ENCODE measurements at regions not wholly inside any gene's neighbourhood (a gene's known extent, or its start where the extent isn't known, plus 50 kb on each side); places are given as distances from the start of the nearest gene placed in this dataset.

GRCh38 chr5:57862942-57863341, 380.3 kb upstream of the ACTBL2 start:
- H3K4me3 Mint-ChIP-seq (ENCODE audit: unreplicated experiment): no peak overlapping the region
- TF ChIP-seq CTCF (IDR thresholded peaks at IDR 0.05; ENCODE audit: partially characterized antibody, unreplicated experiment): no peak
- no peaks in the 10 kb centered on the region for H3K4me1 Mint-ChIP-seq (ENCODE audit: low read depth, unreplicated experiment)
- H3K36me3 Mint-ChIP-seq (ENCODE audit: unreplicated experiment): no peaks in the 10 kb centered on the region
- no peaks in the 10 kb centered on the region for H3K27me3 Mint-ChIP-seq (ENCODE audit: unreplicated experiment)
- no peak for DNase-seq
- no peak overlapping the region for H3K27ac Mint-ChIP-seq (ENCODE audit: unreplicated experiment)
- H3K9me3 Mint-ChIP-seq (ENCODE audit: unreplicated experiment): no peaks in the 10 kb centered on the region

GRCh38 chr5:57862471-57862911, 379.9 kb upstream of the ACTBL2 start:
- H3K27ac Mint-ChIP-seq (ENCODE audit: unreplicated experiment): no peak overlapping the region
- DNase-seq: no peak
- H3K27me3 Mint-ChIP-seq (ENCODE audit: unreplicated experiment): no peaks in the 10 kb centered on the region
- H3K9me3 Mint-ChIP-seq (ENCODE audit: unreplicated experiment): no peaks in the 10 kb centered on the region
- H3K4me1 Mint-ChIP-seq (ENCODE audit: low read depth, unreplicated experiment): no peaks in the 10 kb centered on the region
- TF ChIP-seq CTCF (IDR thresholded peaks at IDR 0.05; ENCODE audit: partially characterized antibody, unreplicated experiment): no peak
- H3K36me3 Mint-ChIP-seq (ENCODE audit: unreplicated experiment): no peaks in the 10 kb centered on the region
- no peak overlapping the region for H3K4me3 Mint-ChIP-seq (ENCODE audit: unreplicated experiment)

DNA sequence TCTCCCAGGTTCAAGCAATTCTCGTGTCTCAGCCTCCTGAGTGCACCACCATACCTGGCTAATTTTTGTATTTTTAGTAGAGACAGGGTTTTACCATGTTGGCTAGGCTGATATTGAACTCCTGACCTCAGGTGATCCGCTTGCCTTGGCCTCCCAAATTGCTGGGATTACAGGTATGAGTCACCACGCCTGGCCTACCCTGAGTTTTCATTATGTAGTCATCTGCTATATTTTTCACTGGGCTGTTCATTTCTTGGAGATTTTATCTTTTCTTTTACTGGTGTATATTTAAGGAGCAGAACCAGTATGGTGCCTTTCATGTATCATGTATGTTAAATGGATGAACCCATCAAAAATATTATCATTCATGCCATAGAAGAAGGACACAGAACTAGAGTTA, 377.0 kb upstream of the ACTBL2 start:
- no peaks in the 10 kb centered on the region for H3K27me3 Mint-ChIP-seq (ENCODE audit: unreplicated experiment)
- H3K27ac Mint-ChIP-seq (ENCODE audit: unreplicated experiment): no peak overlapping the region
- H3K4me1 Mint-ChIP-seq (ENCODE audit: low read depth, unreplicated experiment): no peaks in the 10 kb centered on the region
- no peaks in the 10 kb centered on the region for H3K36me3 Mint-ChIP-seq (ENCODE audit: unreplicated experiment)
- H3K9me3 Mint-ChIP-seq (ENCODE audit: unreplicated experiment): no peaks in the 10 kb centered on the region
- H3K4me3 Mint-ChIP-seq (ENCODE audit: unreplicated experiment): no peak overlapping the region
- DNase-seq: no peak
- TF ChIP-seq CTCF (IDR thresholded peaks at IDR 0.05; ENCODE audit: partially characterized antibody, unreplicated experiment): no peak

- no peak for TF ChIP-seq CTCF (IDR thresholded peaks at IDR 0.05; ENCODE audit: partially characterized antibody, unreplicated experiment)
- no peak overlapping the region for H3K27ac Mint-ChIP-seq (ENCODE audit: unreplicated experiment)
- no peak overlapping the region for H3K4me3 Mint-ChIP-seq (ENCODE audit: unreplicated experiment)
- no peaks in the 10 kb centered on the region for H3K27me3 Mint-ChIP-seq (ENCODE audit: unreplicated experiment)
- no peaks in the 10 kb centered on the region for H3K9me3 Mint-ChIP-seq (ENCODE audit: unreplicated experiment)
- no peaks in the 10 kb centered on the region for H3K4me1 Mint-ChIP-seq (ENCODE audit: low read depth, unreplicated experiment)
- H3K36me3 Mint-ChIP-seq (ENCODE audit: unreplicated experiment): no peaks in the 10 kb centered on the region
- no peak for DNase-seq
Observed at GRCh38 chr5:57858905-57859304, 376.3 kb upstream of the ACTBL2 start.

GRCh38 chr5:57857696-57858095, 375.1 kb upstream of the ACTBL2 start:
- Mint-ChIP-seq H3K27me3 (ENCODE audit: unreplicated experiment) (no peaks in the 10 kb centered on the region), H3K36me3 (ENCODE audit: unreplicated experiment) (no peaks in the 10 kb centered on the region), H3K4me1 (ENCODE audit: low read depth, unreplicated experiment) (no peaks in the 10 kb centered on the region), H3K4me3 (ENCODE audit: unreplicated experiment) (no peak overlapping the region), H3K27ac (ENCODE audit: unreplicated experiment) (no peak overlapping the region), H3K9me3 (ENCODE audit: unreplicated experiment) (no peaks in the 10 kb centered on the region)
- DNase-seq: no peak
- no peak for TF ChIP-seq CTCF (IDR thresholded peaks at IDR 0.05; ENCODE audit: partially characterized antibody, unreplicated experiment)
